NCI-H1092 treated with DMSO at 0.1 percent for 48 hours (cell line): ENCODE measurements at regions not wholly inside any gene's neighbourhood (a gene's known extent, or its start where the extent isn't known, plus 50 kb on each side); places are given as distances from the start of the nearest gene placed in this dataset.

Experiments used
- DNase-seq: peaks from one replicate; lab custom pipeline; 2025; lab: John Stamatoyannopoulos, UW

DNA sequence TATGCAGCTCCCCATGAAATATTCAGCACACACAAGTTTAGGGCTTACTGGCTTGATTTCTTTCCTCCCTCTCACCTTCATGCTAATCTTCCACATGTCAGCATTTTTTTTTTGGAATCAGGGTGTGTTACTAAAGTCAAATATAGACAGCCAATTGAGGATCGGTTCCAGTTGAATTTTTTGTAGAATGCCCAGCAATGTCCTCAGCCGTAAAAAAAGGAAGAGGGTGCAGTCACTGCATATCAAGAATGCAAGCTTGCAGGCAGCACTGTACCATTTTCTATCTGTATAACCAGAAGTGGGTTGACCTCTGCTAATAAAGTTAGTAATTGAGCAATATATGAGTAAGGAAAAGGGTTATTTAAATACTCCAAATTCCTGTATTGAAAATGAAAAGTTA lies 51.4 kb upstream of the CHMP2B start:
- no peak for DNase-seq

DNA sequence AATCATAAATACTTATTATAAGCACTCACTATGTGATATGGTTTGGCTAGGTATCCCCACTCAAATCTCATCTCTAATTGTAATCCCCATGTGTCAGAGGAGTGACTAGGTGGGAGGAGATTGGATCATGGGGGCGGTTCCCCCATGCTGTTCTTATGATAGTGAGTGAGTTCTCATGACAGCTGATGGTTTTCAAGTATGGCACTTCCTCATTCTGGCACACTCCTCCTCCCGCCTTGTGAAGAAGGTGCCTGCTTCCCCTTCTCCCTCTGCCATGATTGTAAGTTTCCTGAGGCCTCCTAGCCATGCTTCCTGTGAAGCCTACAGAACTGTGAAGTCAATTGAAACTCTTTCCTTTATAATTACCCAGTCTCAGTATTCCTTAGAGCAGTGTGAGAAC lies 53.3 kb upstream of the CHMP2B start:
- no peak for DNase-seq

DNA sequence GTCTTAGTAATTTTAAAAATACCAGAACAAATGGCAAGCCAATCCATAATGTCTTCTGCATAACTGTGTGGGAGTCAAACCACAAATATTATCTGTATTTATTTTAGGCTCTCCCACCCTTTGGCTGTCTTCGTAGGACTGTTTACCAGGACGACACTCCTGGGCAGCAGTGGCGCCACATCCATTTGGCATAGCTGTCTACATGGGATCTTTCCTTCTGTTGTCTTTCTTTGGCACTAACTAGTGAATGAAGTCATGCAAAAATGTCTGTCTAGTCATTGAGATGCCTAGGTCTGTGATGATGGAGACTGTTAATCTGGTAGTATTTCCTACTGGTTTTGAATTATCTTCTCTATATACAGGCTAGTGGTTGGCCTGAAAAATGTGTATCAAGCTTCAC lies 54.0 kb upstream of the CHMP2B start:
- DNase-seq = no peak

DNA sequence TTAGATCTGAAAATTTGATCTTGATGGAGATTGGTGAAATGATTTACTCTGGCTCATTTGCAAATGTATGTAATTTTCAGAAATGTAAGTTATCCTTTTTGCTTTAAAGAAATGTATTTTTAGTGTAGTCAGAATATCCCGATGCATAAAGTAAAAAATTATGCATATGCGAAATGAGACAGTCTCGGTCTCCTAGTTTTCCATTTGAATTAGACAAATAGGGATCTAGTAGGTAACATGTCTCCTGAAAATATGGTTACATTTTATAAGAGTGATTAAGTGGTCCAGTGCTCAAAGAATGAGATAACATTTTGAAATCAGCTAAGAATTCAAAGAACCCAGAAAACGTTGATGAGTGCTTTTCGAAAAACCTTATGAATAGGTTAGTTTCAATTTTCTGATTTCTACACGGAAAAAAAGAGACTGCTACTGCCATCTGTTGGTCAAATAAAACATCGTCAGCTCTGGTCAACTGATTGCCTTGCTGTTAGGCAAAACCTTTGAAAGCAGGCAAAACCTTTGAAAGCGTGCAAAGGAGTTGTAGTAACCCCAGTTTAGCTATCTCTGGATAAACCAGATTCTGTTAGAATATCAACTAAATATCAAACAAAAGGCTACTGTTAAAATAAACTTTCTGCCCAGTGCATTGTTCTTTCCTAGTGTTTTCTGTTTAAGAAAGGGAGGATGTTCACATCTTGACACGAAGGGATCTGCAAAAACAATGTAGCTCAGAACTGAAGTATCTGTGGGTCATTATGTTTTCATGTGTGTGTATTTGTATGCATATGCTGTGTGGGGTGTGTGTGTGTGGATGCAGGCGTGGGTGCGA lies 59.3 kb upstream of the CHMP2B start:
- DNase-seq = peak; percentile 38

DNA sequence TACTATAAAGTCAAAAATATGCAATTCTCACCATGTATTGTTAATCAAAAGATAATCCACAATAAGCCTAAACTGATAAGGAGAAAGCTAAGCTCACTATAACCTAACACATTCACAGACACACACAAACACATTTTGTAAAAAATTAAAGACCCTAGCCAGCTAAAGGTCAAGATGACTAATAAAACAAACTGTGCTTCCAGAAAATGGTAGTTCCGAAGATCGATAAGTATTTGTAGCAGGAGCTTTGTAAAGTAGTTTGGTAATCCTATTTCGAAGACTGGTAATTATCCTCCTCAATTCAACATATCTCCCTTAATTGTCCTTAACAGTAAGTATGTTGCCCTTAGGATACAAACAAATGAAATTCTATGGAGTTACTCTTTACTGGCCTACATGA lies 62.9 kb upstream of the CHMP2B start:
- no peak for DNase-seq

DNA sequence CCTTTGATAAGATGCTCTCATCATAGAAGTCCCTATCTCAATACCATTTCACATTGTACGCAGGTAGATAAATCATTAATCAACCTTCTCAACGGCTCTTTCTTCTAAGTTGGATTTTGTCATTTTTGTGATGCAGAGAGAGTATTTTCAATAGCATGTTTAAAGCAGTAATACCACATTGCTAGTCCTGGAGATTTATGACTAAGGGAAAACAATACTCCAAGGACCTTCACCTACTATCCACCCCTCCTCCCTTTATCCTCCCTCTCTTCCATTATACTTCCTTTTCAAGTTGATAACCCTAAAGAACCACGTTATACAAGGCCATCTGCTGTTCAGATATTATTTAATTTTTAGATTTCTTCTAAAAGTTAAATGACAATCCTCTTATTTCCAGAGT lies 65.3 kb upstream of the CHMP2B start:
- DNase-seq = no peak

DNA sequence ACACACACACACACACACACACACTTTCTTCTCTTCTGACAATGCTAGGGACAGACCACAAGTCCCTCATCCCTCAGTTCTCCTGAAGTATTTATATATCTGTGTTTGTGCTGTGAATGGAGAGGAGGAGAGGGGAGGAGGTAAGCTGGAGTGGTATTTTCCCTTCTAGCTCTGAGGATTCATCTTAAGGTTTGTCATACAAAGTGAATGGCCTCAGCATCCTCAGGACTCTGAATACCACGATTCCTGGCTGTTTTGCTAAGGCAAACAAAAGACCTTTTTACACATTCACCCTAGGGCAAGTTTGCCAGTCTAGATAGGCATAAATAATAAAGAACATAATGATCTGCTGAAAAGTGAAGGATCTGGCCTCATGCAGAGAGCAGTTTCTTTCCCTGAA lies 65.7 kb upstream of the CHMP2B start:
- no peak for DNase-seq

DNA sequence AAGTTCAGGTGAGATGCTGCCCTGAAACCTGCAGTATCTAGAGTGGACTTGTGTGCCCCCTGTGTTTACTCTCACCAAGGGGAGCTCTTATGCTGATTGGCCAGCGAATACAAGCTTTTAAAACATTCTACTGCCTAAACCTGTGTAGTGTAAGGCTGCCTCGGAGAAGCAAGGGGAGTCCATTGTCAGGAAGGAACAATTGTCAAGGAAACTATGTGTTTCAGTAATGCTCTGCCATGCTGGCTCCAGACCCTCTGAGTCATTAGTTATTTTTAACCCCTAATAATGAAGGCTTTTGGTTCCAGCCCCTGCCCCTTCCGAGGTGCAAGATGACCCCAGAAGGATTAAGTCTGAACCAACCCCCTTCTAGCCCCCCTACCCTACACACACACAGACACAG lies 66.1 kb upstream of the CHMP2B start:
- DNase-seq = no peak

DNA sequence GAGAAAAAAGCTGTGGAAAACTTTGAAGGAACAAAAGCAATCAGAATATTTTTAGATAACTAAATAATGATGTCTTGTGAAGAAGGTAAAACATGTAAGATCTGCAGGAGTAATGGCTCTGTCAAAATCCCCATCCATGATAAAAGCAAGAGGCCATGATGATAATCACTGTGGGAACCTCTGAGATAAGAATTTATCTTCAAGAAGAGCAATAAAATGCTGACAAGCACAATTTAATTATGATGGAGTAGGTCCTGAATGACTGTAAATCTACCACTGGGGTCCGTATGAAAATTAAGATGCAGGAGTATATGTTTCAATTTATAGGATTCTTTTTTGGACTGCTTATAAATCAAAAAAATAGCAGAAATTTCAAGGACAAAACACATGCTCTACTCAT lies 68.3 kb upstream of the CHMP2B start:
- no peak for DNase-seq

DNA sequence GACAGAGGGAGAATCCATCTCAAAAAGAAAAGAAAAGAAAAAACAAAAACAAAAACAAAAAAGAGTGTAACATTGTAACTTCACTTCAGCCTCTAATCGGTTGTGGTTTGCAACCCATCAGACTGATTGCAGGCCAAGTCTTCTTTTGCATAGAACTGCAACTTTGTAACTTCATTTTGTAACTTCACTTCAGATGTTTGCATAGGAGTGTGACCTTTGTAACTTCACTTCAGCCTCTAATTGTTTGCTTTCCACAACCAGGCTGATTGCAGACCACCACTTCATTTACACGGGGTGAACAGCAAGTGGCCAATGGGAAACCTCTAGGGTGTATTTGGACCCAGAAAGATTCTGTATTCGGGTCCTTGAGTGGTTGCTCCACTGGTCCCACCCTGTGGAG lies 79.1 kb upstream of the CHMP2B start:
- no peak for DNase-seq

DNA sequence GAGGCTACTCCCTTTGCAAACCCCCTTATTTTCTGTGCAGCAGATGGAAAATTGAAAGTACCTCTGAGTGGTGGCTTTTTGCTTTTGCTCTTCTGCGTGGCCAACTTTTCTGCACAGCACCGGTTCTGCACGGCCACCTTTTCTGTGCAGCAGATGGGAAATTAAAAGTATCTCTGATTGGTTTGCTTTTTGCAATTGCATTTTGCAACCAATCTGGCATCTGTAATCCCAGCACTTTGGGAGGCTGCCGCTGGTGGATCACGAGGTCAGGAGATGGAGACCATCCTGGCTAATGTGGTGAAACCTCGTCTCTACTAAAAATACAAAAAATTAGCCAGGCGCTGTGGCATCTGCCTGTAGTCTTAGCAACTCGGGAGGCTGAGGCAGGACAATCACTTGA lies 79.5 kb upstream of the CHMP2B start:
- DNase-seq = no peak

DNA sequence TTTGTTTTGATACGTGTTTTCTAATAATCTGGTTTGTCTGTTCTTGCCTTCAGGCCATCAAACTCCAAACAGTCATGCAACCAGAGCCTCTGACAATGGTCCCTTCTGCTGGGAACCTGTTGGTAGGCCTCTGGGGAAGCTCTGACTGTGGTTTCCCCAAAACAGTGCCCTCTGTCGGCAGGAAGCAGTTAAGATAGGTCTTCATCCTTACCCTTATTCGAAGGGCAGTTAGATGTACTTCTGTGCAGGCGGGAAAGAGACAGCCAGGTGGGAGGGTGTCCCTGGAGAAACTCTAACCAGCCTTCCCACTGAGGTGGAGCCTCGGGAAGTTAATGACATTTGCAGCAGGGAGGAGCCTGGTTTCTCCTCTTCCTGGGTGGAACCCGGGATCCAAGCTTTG lies 81.6 kb upstream of the CHMP2B start:
- no peak for DNase-seq

DNA sequence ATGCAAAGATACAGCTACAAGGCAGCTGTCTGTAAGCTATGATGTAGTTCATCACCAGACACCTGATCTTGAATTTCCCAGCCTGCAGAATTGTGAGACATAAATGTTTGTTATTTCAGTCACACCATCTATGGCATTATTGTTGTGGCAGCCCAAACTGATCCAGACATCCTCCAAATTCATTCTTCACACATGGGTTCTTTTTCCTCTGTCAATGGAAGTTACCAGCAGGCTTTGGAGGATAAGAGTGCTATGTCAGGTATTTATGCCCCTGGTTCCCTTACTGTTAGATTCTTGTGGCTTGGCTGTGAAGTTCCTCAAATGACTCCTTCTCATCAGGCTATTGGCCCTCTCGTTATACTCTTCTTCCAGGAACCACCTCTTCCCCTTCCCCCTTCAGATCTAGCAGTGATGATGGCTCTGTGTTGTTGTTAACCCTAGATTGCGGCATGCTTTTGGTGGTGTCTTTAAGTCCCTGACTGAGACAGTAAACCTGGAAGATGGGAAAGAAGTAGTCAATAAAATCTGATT lies 91.0 kb upstream of the CHMP2B start:
- no peak for DNase-seq

DNA sequence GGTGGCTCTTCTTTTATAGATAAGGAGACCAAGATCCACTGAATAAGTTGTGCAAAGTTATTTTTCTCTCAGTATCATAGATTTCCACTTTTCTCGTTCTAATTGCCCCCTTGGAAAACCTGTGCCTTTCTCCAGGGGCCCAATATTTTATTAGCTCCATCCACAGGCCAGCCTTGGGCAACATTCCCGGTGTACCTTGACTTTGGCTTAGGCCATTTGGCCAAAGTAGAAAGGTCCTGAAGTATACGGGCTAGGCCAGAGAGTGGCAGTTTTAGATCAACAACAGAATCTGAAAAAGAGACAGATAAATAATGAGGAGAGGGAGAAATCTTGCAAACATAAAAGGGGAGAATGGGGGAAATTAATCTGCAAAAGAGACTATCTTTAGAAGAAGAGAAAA lies 91.7 kb upstream of the CHMP2B start:
- no peak for DNase-seq

DNA sequence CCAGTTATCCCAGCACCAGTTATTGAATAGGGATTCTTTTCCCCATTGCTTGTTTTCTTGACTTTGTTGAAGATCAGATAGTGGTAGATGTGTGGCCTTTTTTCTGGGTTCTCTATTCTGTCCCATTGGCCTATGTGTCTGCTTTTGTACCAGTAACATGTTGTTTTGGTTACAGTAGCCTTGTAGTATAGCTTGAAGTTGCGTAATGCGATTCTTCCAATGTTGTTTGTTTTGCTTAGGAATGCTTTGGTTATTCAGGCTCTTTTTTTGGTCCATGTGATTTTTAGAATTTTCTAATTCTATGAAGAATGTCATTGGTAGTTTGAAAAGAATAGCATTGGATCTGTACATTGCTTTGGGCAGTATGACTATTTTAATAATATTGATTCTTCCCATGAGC lies 94.3 kb upstream of the CHMP2B start:
- no peak for DNase-seq

DNA sequence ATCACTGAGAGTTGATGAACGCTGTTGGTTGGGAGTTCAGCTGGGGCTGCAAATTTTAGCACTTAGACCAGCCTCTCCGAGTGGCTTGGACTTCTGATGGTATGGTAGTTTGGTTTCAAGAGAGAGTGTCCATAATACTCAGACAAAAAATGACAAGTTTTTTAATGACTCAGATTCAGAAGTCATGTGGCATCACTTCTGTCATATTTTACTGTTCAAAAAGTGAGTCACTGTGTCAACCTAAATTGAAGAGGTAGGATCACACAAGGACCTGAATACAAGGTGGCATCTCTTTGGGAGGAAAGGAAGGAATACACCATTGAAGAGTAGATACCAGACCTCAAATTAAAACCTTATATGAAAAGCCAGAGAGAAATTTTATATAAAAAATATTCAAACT lies 99.1 kb upstream of the CHMP2B start:
- no peak for DNase-seq

DNA sequence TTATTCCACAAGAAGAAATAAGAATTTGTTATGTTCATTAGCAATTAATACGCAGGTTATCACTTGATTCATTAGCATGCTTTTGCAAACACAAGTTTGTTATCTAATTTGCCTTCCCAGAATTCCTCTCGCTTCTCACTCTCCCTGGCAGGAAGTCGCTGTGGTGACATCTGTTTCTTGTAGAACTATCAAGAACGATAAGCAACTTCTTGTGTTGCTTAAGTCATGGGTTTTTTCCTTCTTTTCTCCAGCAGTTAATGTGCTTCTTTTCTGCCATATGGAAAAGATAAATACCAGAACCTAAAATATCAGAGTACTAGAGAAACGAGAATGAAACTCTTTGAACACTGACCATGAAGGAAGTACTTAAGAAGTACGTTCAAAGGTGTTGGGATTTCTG lies 99.8 kb upstream of the CHMP2B start:
- DNase-seq = no peak

DNA sequence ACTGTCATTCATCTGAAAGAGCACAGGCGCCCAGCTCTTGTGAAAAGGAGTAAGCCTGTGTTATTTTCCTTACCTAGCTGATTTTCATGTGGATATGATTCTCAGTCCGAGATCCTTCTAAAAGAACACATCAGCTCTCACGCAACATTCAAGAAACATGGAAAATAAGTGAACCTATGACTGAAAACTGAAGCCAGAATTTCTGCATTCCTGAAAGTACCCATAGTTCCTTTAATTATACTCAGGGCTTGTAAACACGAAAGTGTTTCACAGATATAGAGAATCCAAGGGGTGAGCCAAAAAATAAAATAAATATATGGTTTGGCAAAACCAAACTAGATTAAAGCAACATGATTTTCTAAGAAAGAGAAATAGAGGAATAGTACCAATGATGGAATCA lies 100.8 kb upstream of the CHMP2B start:
- no peak for DNase-seq

DNA sequence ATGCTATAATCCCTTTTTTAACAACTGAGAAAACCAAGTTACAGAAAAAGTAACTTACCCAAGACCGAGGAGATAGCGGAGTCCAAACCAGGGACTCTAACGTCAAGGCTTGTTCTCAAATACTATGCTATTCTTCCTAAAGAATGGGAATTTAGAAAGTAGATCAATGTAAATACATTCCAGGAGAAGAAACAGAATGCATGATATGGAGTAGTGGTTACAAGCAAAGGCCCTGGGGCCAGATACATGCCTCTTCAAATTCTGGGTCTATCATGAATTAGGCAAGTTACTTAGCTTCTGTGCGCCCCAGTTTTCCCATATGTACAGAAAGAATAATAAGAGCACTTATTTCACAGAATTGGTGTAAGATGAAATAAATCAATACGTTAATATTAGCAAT lies 102.0 kb upstream of the CHMP2B start:
- DNase-seq = no peak

DNA sequence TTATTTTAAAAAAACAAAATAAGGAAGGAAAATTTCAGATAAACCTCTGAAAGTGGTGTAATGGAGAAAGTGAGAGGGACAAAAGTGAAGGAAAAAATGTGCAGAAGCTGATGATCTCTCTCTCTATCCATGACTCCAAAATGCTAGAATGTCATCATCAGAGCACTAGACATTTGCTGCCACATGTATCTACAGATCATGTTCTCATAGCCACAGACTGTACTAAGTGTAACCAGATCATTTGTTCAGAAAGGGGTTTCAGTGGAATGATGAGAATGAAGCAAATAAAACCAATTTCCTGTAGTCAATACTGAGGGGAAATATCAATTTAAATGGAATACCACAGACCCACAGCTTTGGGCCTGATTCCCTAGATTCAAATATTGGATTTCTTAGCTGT lies 104.3 kb upstream of the CHMP2B start:
- no peak for DNase-seq

DNA sequence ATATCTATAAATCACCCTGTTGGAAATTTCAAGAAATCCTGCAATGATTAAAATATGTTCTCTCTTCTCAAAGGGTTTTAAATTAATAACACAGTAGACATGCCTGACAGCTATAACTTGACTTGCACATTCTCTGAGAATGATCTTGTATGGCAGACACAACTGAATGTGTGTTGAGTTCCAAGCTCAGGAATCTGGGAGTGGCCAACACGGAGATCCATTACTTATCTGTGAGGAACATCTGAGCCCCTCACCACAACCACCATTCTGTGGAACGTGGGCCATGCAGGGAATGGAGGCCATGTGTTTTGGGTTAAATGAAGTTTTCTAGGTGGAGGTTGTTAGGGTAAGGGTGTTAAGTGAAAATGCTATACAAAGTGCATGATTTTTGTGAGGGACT lies 105.3 kb upstream of the CHMP2B start:
- no peak for DNase-seq

DNA sequence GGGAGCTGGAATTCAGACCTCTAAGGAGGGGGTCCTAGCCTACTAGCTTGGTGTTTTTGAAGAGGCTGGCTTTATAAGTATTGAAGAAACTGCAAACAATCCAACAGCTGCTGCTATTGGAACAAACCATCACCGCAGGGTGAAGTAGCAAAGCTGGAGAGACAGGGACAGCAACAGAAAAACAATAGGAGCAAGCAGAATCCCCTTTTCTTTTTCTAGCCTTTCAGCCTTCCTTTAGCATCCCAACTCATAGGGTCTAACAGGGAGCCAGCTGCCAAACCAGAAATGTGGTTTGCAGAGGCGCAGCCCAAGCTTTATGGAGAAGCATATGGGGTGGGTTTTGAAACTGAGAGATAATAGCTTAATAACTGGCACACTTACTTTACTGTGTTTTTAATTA lies 106.2 kb upstream of the CHMP2B start:
- DNase-seq = peak; percentile 19

DNA sequence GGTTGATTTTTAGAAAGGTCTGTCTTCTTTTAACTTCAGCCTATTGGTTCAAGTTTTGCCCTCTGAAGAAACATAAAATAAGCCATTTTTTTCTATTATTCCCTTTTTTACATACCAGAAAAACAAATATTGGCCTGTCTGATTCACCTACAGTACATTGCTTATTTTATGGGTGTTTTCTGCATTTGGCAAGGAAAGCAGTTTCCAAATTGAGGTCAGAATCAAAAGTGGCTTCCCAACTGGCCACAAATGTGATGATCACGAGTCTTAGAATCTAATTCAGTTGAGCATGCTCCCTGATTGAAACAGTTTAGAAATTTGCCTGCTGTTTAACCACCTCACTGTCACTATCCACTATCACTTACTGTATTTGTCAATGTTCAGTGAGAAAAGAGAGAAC lies 106.9 kb upstream of the CHMP2B start:
- DNase-seq = no peak

DNA sequence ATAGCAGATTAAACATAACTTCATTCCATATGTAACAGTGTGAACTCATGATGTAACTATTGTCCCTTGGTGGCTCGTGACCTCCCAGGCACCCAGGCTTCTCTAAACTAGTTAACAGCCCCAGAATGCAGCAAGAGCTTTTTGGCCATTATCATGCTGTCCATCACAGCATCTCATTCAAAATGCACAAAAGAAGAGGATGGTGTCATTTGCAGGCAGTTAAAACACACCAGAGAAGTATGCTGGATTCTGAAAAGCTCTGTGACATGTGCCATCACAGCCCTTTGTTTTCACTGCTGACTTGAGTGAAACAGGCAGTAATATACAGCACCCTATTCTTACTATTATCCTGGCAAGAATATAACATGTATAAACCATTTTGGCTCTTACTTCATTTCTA lies 117.6 kb upstream of the CHMP2B start:
- DNase-seq = no peak
